ENCODE measurements at regions not wholly inside any gene's neighbourhood (a gene's known extent, or its start where the extent isn't known, plus 50 kb on each side); places are given as distances from the start of the nearest gene placed in this dataset.
"Not testable (repeated sequence)": the region's sequence is repeated elsewhere in the genome, so short reads cannot be mapped to it uniquely, and the experiment has no call there.

DNA sequence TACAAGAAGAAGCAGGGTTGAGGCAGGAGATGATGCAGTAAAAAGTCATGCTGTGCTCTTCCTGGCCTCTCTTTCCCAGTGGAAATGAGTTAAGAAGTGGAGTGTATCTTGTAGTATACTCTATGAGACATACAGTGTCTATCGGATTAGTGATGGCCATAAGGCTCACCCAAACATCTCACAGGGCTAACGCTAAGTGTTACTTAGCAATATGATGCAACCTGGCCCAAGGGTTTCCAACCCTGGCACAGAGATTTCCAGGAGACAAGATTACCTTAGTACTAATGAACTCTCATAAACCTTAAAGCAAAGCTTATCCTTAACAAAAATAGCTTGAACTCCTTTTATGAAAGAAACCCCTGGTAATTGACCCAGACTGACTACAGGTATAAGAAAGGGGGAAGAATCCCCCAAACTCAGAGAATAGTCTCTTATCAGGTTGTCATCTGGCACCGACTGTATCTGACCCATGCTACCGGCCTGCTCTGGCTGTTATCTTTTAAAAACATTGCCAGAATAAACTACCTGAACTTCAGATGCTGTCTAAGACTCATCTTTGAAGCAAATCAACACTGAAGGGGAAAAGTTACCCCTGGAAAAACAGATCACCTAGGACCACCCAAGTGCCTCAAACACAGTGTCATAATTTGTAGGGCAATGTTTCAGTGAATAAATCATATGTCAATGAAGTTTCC, 1002.0 kb downstream of the REEP3 start:
- DNase-seq, result no peak

- DNase-seq, result no peak
Observed at GRCh38 chr10:64528294-64529002, 1007.2 kb downstream of the REEP3 start.

- DNase-seq, result no peak
Observed at GRCh38 chr10:64529003-64529350, 1007.8 kb downstream of the REEP3 start.

- no peak for DNase-seq
Observed at GRCh38 chr10:64534616-64535015, 1013.4 kb downstream of the REEP3 start.

DNA sequence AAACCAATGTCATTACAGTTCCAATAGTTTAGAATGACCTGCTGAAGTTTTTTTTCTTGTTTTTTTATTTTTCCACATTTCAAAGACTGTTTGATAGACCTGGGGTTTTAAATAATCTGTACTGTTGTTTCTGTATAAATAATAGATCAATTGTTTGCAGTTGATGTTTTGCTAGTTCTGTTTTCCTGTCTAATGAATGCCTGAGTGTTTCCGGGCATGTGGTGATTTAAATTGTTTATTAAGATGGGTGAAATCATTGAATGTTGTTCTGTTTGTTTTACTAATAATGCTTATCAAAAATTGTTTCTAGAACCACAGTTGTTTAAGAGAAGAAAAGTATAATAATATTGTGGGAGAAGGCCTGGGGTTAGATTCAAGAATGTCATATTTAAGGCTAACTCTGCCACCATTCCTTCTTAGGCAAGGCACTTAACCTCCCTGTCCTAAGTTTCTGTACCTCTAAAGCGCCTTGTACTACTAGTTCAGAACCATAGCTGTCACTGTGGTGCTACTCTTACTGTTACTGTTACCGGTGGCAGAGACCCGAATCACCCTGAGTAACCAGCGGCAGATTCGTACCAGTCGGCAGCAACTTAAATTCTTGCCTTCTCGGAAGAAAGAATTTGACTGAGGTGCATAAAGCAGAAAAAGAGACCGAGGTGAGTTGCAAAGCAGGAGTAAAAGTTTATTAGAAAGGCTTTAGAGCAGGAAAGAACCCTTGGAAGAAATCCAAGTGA, 1014.1 kb downstream of the REEP3 start:
- no peak for DNase-seq

GRCh38 chr10:64537112-64537511, 1015.9 kb downstream of the REEP3 start:
- no peak for DNase-seq

DNA sequence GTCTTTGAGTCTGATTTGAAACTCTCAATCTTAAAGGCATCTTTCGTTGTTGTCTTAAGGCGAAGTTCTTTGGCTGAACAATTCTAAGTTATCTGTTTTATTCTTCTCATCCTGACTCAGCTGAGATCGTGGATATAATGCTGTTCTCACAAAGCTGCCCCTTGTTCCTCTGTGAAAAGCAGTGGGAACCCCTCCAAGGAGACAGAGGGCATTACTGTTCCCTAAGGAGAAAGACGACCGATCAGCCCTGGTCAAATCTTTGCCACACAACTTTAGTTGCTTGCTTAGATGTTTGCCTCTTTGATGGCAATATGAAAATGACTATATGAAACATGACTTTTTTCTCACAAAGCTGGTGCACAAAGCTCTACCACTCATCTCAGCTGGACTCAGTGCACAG, 1016.7 kb downstream of the REEP3 start:
- DNase-seq, result no peak

- no peak for DNase-seq
Observed at GRCh38 chr10:64546073-64546472, 1024.9 kb downstream of the REEP3 start.

GRCh38 chr10:64547168-64547567, 1026.0 kb downstream of the REEP3 start:
- DNase-seq, result no peak

GRCh38 chr10:64555666-64556065, 1034.5 kb downstream of the REEP3 start:
- no peak for DNase-seq

- DNase-seq, result no peak
Observed at GRCh38 chr10:64558094-64558835, 1037.1 kb downstream of the REEP3 start.

GRCh38 chr10:64571056-64571455, 1049.9 kb downstream of the REEP3 start:
- no peak for DNase-seq

DNA sequence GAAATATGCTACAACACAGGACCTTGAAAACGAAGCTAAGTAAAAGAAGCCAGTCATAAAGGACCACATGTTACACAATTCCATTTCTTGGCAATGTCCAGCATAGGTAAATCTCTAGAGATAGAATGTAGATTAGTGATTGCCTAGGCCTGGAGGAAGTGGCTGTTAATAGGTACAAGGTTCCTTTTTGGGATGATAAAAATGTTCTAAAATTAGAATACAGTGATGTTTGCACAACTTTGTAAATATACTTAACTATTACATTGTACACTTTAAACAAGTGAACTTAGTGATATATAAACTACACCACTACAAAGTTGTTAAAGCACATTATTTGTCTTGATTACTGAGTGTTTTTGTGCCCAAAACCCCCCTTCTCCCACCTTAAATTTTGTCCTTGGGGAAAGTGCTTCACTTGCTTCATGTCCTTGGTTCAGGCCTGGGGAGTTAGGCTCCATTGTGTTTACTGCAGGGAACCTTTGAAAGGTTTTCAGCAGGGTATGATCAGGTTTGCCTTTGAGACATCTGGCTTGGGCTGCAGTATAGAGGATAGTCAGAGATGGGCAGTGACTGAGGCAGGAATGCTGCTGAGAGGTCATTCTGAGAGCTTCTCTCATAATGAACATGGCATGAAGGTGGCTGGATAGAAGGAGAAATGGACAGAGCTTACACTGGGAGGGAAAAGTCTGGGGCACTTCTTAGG, 1052.6 kb downstream of the REEP3 start:
- DNase-seq, result no peak

GRCh38 chr10:64574371-64574770, 1053.2 kb downstream of the REEP3 start:
- no peak for DNase-seq

- DNase-seq, result no peak
Observed at GRCh38 chr10:64576497-64576896, 1055.3 kb downstream of the REEP3 start.

GRCh38 chr10:64578757-64579156, 1057.6 kb downstream of the REEP3 start:
- not testable (repeated sequence) for DNase-seq

- DNase-seq, result no peak
Observed at GRCh38 chr10:64586934-64587503, 1065.8 kb downstream of the REEP3 start.

- no peak for DNase-seq
Observed at GRCh38 chr10:64594072-64594471, 1072.9 kb downstream of the REEP3 start.

GRCh38 chr10:64598600-64598999, 1077.4 kb downstream of the REEP3 start:
- DNase-seq, result no peak

DNA sequence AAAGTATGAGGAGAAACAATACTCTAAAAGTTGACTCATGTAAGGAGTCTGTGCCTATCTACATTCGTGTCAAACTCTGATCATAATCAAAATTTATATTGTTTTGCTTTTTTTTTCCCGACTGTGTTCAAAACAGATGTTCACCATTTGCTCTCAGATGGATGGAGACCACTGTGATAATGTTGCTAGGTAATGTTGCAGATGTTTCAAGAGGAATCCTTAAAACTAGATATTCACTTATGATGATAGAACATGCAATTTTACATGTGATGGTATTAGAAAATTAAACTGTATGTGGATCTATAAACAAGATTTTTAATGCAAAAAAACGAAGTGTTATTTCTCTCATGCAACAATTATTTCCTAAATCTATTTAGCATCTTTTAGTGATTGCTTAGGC, 1080.1 kb downstream of the REEP3 start:
- no peak for DNase-seq

DNA sequence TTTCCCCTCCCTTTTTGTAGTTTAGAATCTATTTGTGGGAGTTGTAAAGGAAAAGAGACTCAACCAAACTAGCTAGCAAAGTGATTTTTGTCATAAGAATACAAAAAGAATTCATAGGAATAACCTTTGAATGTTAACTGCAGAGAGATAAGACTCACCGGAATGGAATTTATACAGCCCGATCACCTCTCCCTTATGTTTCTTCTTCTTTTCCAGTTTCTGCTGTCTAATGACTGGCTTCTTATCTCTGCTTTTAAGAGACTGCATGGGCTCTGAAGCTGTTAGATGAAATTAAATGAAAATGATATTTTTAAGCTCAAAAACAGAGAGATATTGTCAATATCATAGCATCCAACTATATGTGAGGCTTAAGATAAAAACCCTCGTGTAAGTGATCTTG, 1095.9 kb downstream of the REEP3 start:
- no peak for DNase-seq

DNA sequence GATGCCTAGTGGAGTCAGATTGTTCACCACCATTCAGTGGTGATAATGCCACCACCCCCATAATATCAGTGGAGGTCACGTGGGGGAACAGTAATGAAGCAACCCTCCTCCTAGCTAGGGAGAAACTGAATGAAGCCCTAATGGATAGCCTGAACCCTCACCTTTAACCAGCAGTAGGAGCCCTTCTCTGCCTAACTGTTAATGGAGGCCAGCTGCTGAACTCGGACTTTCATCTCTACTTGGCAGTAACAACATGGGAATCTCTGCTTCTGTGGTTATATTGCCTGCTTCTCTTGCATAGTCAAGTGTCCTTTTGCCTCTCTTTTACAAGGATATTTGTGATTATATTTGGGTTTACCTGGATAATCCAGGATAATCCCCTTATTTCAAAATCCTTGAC, 1097.9 kb downstream of the REEP3 start:
- no peak for DNase-seq

Measured in GDM1 (cell line).